Neuronal stem cell (in vitro differentiated cells): ENCODE measurements at regions not wholly inside any gene's neighbourhood (a gene's known extent, or its start where the extent isn't known, plus 50 kb on each side); places are given as distances from the start of the nearest gene placed in this dataset.
A peak's percentile ranks its signal among the peaks of the same experiment; 100 is the strongest.

Source experiments
- DNase-seq: peaks from one replicate; pipeline ENCODE4 v3.0.0-alpha.2; 2013; ENCODE audit warnings: low spot score
- H2AFZ ChIP-seq: one replicate; pipeline ENCODE4 v1.6.1; 2013; ENCODE audit warnings: mild to moderate bottlenecking, low read length, inconsistent platforms
- H2AK5ac ChIP-seq: 2 replicates; pipeline ENCODE4 v1.6.1; 2013; ENCODE audit warnings: low read depth, mild to moderate bottlenecking, inconsistent platforms, low read length, moderate library complexity, mixed read lengths
- H2BK120ac ChIP-seq: 2 replicates; pipeline ENCODE4 v1.6.1; 2013; ENCODE audit warnings: low read depth, mild to moderate bottlenecking, inconsistent platforms, low read length, moderate library complexity, mixed read lengths
- H2BK12ac ChIP-seq: one replicate; pipeline ENCODE4 v1.6.1; 2013; ENCODE audit warnings: low read length, inconsistent platforms
- H2BK15ac ChIP-seq: 2 replicates; pipeline ENCODE4 v1.6.1; 2013; ENCODE audit warnings: mild to moderate bottlenecking, low read length, inconsistent platforms, mixed read lengths
- H2BK5ac ChIP-seq: one replicate; pipeline ENCODE4 v1.6.1; 2013; ENCODE audit warnings: inconsistent platforms, mild to moderate bottlenecking, low read length, moderate library complexity
- H3K14ac ChIP-seq: one replicate; pipeline ENCODE4 v1.6.1; 2013; ENCODE audit warnings: low read length, inconsistent platforms
- H3K18ac ChIP-seq: 2 replicates; pipeline ENCODE4 v1.6.1; 2013; ENCODE audit warnings: low read length, inconsistent platforms
- H3K23ac ChIP-seq: 2 replicates; pipeline ENCODE4 v1.6.1; 2013; ENCODE audit warnings: low read depth, mild to moderate bottlenecking, mixed read lengths, low read length, inconsistent platforms; ENCODE audit not compliant: poor library complexity
- H3K27ac ChIP-seq: replicated peaks from 3 replicates; pipeline ENCODE4 v1.5.1; 2013; ENCODE audit warnings: low read length, inconsistent platforms
- H3K27me3 ChIP-seq, 3 experiments: 2 replicates each; pipeline ENCODE4 v1.6.1; 2013; ENCODE audit warnings: low read length in 3 of 3, mild to moderate bottlenecking in 2 of 3, inconsistent platforms in 1 of 3, low read depth in 1 of 3, mixed read lengths in 1 of 3, moderate library complexity in 1 of 3; ENCODE audit not compliant: control insufficient read depth in 3 of 3, insufficient read depth in 3 of 3
- H3K36me3 ChIP-seq, 2 donors: replicated peaks in 1 of 2; 2 replicates each; pipeline ENCODE4 v1.6.1; 2013; ENCODE audit warnings: low read length in 2 of 2; ENCODE audit not compliant: control insufficient read depth in 2 of 2, insufficient read depth in 2 of 2
- H3K4ac ChIP-seq: 2 replicates; pipeline ENCODE4 v1.6.1; 2013; ENCODE audit warnings: inconsistent platforms, mild to moderate bottlenecking, low read length, moderate library complexity
- H3K4me1 ChIP-seq, 2 donors: 1 replicate in 1 of 2; 2 replicates in 1 of 2; pipeline ENCODE4 v1.6.1; 2013; ENCODE audit warnings: low read length in 2 of 2, low read depth in 1 of 2; ENCODE audit not compliant: control insufficient read depth in 2 of 2, insufficient read depth in 1 of 2
- H3K4me2 ChIP-seq: one replicate; pipeline ENCODE4 v1.6.1; 2013; ENCODE audit warnings: mild to moderate bottlenecking, low read length, inconsistent platforms; ENCODE audit not compliant: insufficient read depth, poor library complexity, severe bottlenecking
- H3K4me3 ChIP-seq, 2 donors: 2 replicates each; pipeline ENCODE4 v1.5.1; 2013; ENCODE audit warnings: low read length in 2 of 2, mild to moderate bottlenecking in 2 of 2, inconsistent platforms in 1 of 2, moderate library complexity in 1 of 2
- H3K79me1 ChIP-seq: one replicate; pipeline ENCODE4 v1.6.1; 2013; ENCODE audit warnings: low read depth, mild to moderate bottlenecking, inconsistent platforms, low read length, moderate library complexity
- H3K9ac ChIP-seq: one replicate; pipeline ENCODE4 v1.6.1; 2013; ENCODE audit warnings: mild to moderate bottlenecking, low read depth, low read length, inconsistent platforms; ENCODE audit not compliant: poor library complexity
- H3K9me3 ChIP-seq, 2 donors: replicated peaks in 1 of 2; 2 replicates each; pipeline versions ENCODE3 to v1.6.1; 2013; ENCODE audit warnings: low read length in 2 of 2, mild to moderate bottlenecking in 2 of 2, inconsistent platforms in 1 of 2, low read depth in 1 of 2, mixed read lengths in 1 of 2, moderate library complexity in 1 of 2; ENCODE audit not compliant: control insufficient read depth in 2 of 2, insufficient read depth in 1 of 2
- H4K8ac ChIP-seq: one replicate; pipeline ENCODE4 v1.6.1; 2013; ENCODE audit warnings: low read depth, mild to moderate bottlenecking, inconsistent platforms, low read length, moderate library complexity
- H4K91ac ChIP-seq: one replicate; pipeline ENCODE4 v1.6.1; 2013; ENCODE audit warnings: low read length, low read depth, mild to moderate bottlenecking, inconsistent platforms; ENCODE audit not compliant: poor library complexity
- WGBS, 2 donors: extraction: QIAGEN DNeasy Blood & Tissue Kit; methylation state at CpG; one replicate each; pipeline ENCODE4 v1.1.7; 2013; ENCODE audit warnings: missing lambda C conversion rate in 2 of 2, mixed read lengths in 1 of 2; ENCODE audit not compliant: insufficient read length in 2 of 2, insufficient replicate concordance in 1 of 2; ENCODE audit errors: extremely low coverage in 2 of 2; 5-methylcytosine and 5-hydroxymethylcytosine counted together

DNA sequence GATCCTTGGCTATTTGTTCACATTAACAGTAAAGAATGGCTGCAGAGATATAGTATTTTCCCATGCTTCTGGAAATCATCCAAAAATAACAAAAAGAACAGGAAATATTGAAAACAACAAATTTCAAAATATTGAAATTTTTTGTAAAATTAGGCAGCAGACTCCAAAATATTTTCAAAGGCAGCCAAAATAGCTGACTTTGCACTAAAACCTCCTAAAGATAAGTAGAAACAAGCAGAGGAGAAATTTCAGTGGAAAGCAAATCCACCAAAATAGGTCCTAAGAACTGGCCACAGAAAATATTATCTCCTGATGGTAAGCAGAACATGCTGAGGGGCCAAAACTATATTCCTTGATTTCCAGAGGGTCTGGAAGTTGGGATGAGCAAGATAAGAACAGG is 456.3 kb upstream of the DMAC1 start:
- Histone ChIP-seq H4K8ac (no peak overlapping the region), H2AFZ (no peak overlapping the region), H2BK15ac (no peak overlapping the region), H2BK5ac (no peak overlapping the region), H4K91ac (no peak overlapping the region), H2BK12ac (no peak overlapping the region), H3K27me3 (no peaks in the 10 kb centered on the region), H3K4ac (no peak overlapping the region), H3K18ac (no peak overlapping the region), H3K27ac (no peak overlapping the region), H3K9ac (no peak overlapping the region), H3K14ac (no peak overlapping the region), H3K23ac (no peak overlapping the region), H3K4me3 (no peak overlapping the region), H3K79me1 (no peaks in the 10 kb centered on the region), H2BK120ac (no peak overlapping the region), H3K4me1 (peaks cover 4% of the 10 kb centered on the region in 2 donors), H3K36me3 (no peaks in the 10 kb centered on the region), H2AK5ac (no peak overlapping the region), H3K4me2 (no peak overlapping the region), H3K9me3 (no peaks in the 10 kb centered on the region)
- DNase-seq, result no peak

DNA sequence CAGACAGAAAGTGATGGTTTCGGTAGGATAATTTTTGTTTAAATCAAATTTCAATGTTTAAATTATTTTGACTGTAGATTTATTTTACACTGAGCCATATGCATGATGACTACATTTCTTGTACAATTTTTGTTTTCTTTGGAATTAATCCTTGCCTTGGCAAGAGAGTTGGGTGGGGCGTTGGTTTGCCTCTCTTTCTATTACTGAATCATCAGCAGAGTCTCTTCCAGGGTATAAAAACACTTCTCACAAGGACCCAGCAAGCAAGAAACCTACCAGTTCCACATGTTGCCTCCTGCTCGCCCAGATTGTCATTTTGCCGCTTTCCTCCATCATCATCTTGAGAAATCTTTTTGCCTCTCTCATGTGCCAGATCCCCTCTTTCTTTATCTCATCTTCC is 455.0 kb upstream of the DMAC1 start:
- peaks cover 4% of the 10 kb centered on the region in 2 donors for H3K4me1 ChIP-seq
- H3K4me3 ChIP-seq, result no peak overlapping the region
- H3K14ac ChIP-seq, result no peak overlapping the region
- H3K27ac ChIP-seq, result no peak overlapping the region
- H3K4ac ChIP-seq, result no peak overlapping the region
- H2BK5ac ChIP-seq, result no peak overlapping the region
- no peak overlapping the region for H3K18ac ChIP-seq
- no peak overlapping the region for H2BK12ac ChIP-seq
- no CpG with 5 or more reads among the region's 4 CpGs for WGBS, 2 donors
- no peaks in the 10 kb centered on the region for H3K27me3 ChIP-seq
- no peak overlapping the region for H4K8ac ChIP-seq
- H3K9me3 ChIP-seq, result no peaks in the 10 kb centered on the region
- no peak for DNase-seq
- no peak overlapping the region for H4K91ac ChIP-seq
- H3K9ac ChIP-seq, result no peak overlapping the region
- H3K36me3 ChIP-seq, result no peaks in the 10 kb centered on the region
- H3K23ac ChIP-seq, result no peak overlapping the region
- H2AK5ac ChIP-seq, result no peak overlapping the region
- H2BK120ac ChIP-seq, result no peak overlapping the region
- H2AFZ ChIP-seq, result no peak overlapping the region
- H2BK15ac ChIP-seq, result no peak overlapping the region
- no peak overlapping the region for H3K4me2 ChIP-seq
- no peaks in the 10 kb centered on the region for H3K79me1 ChIP-seq

GRCh38 chr9:8252445-8252844 is 452.9 kb upstream of the DMAC1 start:
- WGBS, 2 donors, result no CpG with 5 or more reads among the region's 4 CpGs
- no peak overlapping the region for H2BK12ac ChIP-seq
- H3K9ac ChIP-seq, result no peak overlapping the region

GRCh38 chr9:8251566-8251965 is 452.0 kb upstream of the DMAC1 start:
- no peak overlapping the region for H3K14ac ChIP-seq
- H3K4ac ChIP-seq, result no peak overlapping the region
- DNase-seq, result no peak
- H4K8ac ChIP-seq, result no peak overlapping the region
- no peaks in the 10 kb centered on the region for H3K79me1 ChIP-seq
- no peaks in the 10 kb centered on the region for H3K36me3 ChIP-seq
- H2BK5ac ChIP-seq, result no peak overlapping the region
- H3K4me2 ChIP-seq, result no peak overlapping the region
- no peak overlapping the region for H3K9ac ChIP-seq
- no peaks in the 10 kb centered on the region for H3K27me3 ChIP-seq
- H3K18ac ChIP-seq, result no peak overlapping the region
- no peak overlapping the region for H2AK5ac ChIP-seq
- peak overlapping the region; percentile 43 for H2AFZ ChIP-seq
- H2BK120ac ChIP-seq, result no peak overlapping the region
- H3K27ac ChIP-seq, result no peak overlapping the region
- H2BK15ac ChIP-seq, result no peak overlapping the region
- H2BK12ac ChIP-seq, result no peak overlapping the region
- H3K9me3 ChIP-seq, result no peaks in the 10 kb centered on the region
- no peak overlapping the region for H4K91ac ChIP-seq
- H3K4me3 ChIP-seq, result no peak overlapping the region
- no peak overlapping the region for H3K23ac ChIP-seq
- peaks cover 0 to 4% of the 10 kb centered on the region in 2 donors for H3K4me1 ChIP-seq

More at GRCh38 chr9:8252445-8252844, 452.9 kb upstream of the DMAC1 start:
- H2BK15ac ChIP-seq, result no peak overlapping the region
- H3K14ac ChIP-seq, result no peak overlapping the region
- no peak overlapping the region for H4K91ac ChIP-seq
- H4K8ac ChIP-seq, result no peak overlapping the region
- no peak overlapping the region for H3K27ac ChIP-seq
- no peaks in the 10 kb centered on the region for H3K27me3 ChIP-seq
- no peaks in the 10 kb centered on the region for H3K36me3 ChIP-seq
- H2BK5ac ChIP-seq, result no peak overlapping the region
- H3K4me1 ChIP-seq, result peaks cover 0 to 4% of the 10 kb centered on the region in 2 donors
- no peak overlapping the region for H3K4me3 ChIP-seq
- H2AK5ac ChIP-seq, result no peak overlapping the region
- no peak overlapping the region for H2AFZ ChIP-seq
- no peaks in the 10 kb centered on the region for H3K79me1 ChIP-seq
- no peak overlapping the region for H3K4me2 ChIP-seq
- no peak overlapping the region for H3K4ac ChIP-seq
- no peak overlapping the region for H3K18ac ChIP-seq
- H3K23ac ChIP-seq, result no peak overlapping the region
- H2BK120ac ChIP-seq, result no peak overlapping the region
- H3K9me3 ChIP-seq, result no peaks in the 10 kb centered on the region
- no peak for DNase-seq
